ENCODE measurements at regions not wholly inside any gene's neighbourhood (a gene's known extent, or its start where the extent isn't known, plus 50 kb on each side); places are given as distances from the start of the nearest gene placed in this dataset.

GRCh38 chr7:17485904-17486303, 187.5 kb downstream of the AHR start:
- H2AFZ ChIP-seq = no peak overlapping the region
- no peaks in the 10 kb centered on the region for H3K4me1 ChIP-seq (replicated peaks; ENCODE audit: insufficient read depth)
- no peaks in the 10 kb centered on the region for H3K79me2 ChIP-seq (ENCODE audit: low read depth)
- H3F3A ChIP-seq (ENCODE audit: insufficient read depth, low read depth) = no peaks in the 10 kb centered on the region
- ChIA-PET CTCF (no interaction called here), POLR2A (ENCODE audit: unreplicated experiment) (no interaction called here)
- no peaks in the 10 kb centered on the region for H3K36me3 ChIP-seq (ENCODE audit: low read depth)
- intact Hi-C loops (cut with micrococcal nuclease; ENCODE audit: unreplicated experiment) = no loop called here
- H3K4me3 ChIP-seq = no peak overlapping the region
- BruUV-seq (replicated peaks) = no TSS peak
- H3K27me3 ChIP-seq (ENCODE audit: insufficient read depth, low read depth) = no peaks in the 10 kb centered on the region
- H4K20me1 ChIP-seq (ENCODE audit: insufficient read depth) = no peaks in the 10 kb centered on the region
- H3K9me2 ChIP-seq (ENCODE audit: insufficient read depth) = no peaks in the 10 kb centered on the region
- H3K27ac ChIP-seq = no peak overlapping the region
- no peak overlapping the region for H3K4me2 ChIP-seq
- TF ChIP-seq CTCF (conservative IDR thresholded peaks at IDR 0.05) = no peak
- H3K9me3 ChIP-seq (ENCODE audit: insufficient read depth, low read depth) = no peaks in the 10 kb centered on the region
- DNase-seq = no peak

- Histone ChIP-seq H3K27ac (no peak overlapping the region), H3K4me2 (no peak overlapping the region), H3F3A (ENCODE audit: insufficient read depth, low read depth) (no peaks in the 10 kb centered on the region), H2AFZ (no peak overlapping the region), H4K20me1 (ENCODE audit: insufficient read depth) (no peaks in the 10 kb centered on the region), H3K9me2 (ENCODE audit: insufficient read depth) (no peaks in the 10 kb centered on the region), H3K4me3 (no peak overlapping the region), H3K36me3 (ENCODE audit: low read depth) (no peaks in the 10 kb centered on the region), H3K79me2 (ENCODE audit: low read depth) (no peaks in the 10 kb centered on the region), H3K9me3 (ENCODE audit: insufficient read depth, low read depth) (no peaks in the 10 kb centered on the region), H3K4me1 (replicated peaks; ENCODE audit: insufficient read depth) (no peaks in the 10 kb centered on the region), H3K27me3 (ENCODE audit: insufficient read depth, low read depth) (no peaks in the 10 kb centered on the region)
- DNase-seq = no peak
- POLR2A ChIA-PET (ENCODE audit: unreplicated experiment) = no interaction called here
- BruUV-seq (replicated peaks) = no TSS peak
- CTCF ChIA-PET = no interaction called here
- TF ChIP-seq CTCF (conservative IDR thresholded peaks at IDR 0.05) = no peak
- TF ChIP-seq EZH2 (IDR thresholded peaks at IDR 0.05; ENCODE audit: low read depth) = no peak
- intact Hi-C loops (cut with micrococcal nuclease; ENCODE audit: unreplicated experiment) = no loop called here
Measured at GRCh38 chr7:17486835-17487234, 188.4 kb downstream of the AHR start.

GRCh38 chr7:17487343-17487742, 188.9 kb downstream of the AHR start:
- Histone ChIP-seq H3K36me3 (ENCODE audit: low read depth) (no peaks in the 10 kb centered on the region), H3F3A (ENCODE audit: insufficient read depth, low read depth) (no peaks in the 10 kb centered on the region), H3K27ac (no peak overlapping the region), H3K9me2 (ENCODE audit: insufficient read depth) (no peaks in the 10 kb centered on the region), H3K27me3 (ENCODE audit: insufficient read depth, low read depth) (no peaks in the 10 kb centered on the region), H4K20me1 (ENCODE audit: insufficient read depth) (no peaks in the 10 kb centered on the region), H3K79me2 (ENCODE audit: low read depth) (no peaks in the 10 kb centered on the region), H3K4me3 (no peak overlapping the region), H2AFZ (no peak overlapping the region), H3K4me2 (no peak overlapping the region), H3K9me3 (ENCODE audit: insufficient read depth, low read depth) (no peaks in the 10 kb centered on the region), H3K4me1 (replicated peaks; ENCODE audit: insufficient read depth) (no peaks in the 10 kb centered on the region)
- DNase-seq = no peak
- POLR2A ChIA-PET (ENCODE audit: unreplicated experiment) = no interaction called here
- no peak for TF ChIP-seq EZH2 (IDR thresholded peaks at IDR 0.05; ENCODE audit: low read depth)
- no peak for TF ChIP-seq CTCF (conservative IDR thresholded peaks at IDR 0.05)
- BruUV-seq (replicated peaks) = no TSS peak
- CTCF ChIA-PET = no interaction called here
- intact Hi-C loops (cut with micrococcal nuclease; ENCODE audit: unreplicated experiment) = no loop called here

Measured in PC-9 (cell line).